Psoas muscle (tissue), 7 donors: ENCODE measurements at regions not wholly inside any gene's neighbourhood (a gene's known extent, or its start where the extent isn't known, plus 50 kb on each side); places are given as distances from the start of the nearest gene placed in this dataset.

ENCODE experiments used
- ATAC-seq, 4 donors: fragments of 200-7000 bp; cut with Tn5 transposase; one replicate each; pipeline ENCODE4 v1.9.1; 2020; ENCODE audit warnings: moderate library complexity in 3 of 4, mild to moderate bottlenecking in 2 of 4
- DNase-seq, 2 donors: peaks; one replicate each; pipeline ENCODE4 v3.0.0-alpha.2; 2020
- H3K27ac ChIP-seq: fragments of 200-600 bp; one replicate; pipeline ENCODE4 v1.8.0; 2022
- H3K27me3 ChIP-seq, 3 donors: fragments of 200-600 bp in 1 of 3; one replicate each; pipeline versions ENCODE4 v1.6.1 to v1.8.0; 2013 to 2022; ENCODE audit warnings: low read length in 2 of 3, mild to moderate bottlenecking in 2 of 3, moderate library complexity in 1 of 3; ENCODE audit not compliant: insufficient read depth in 3 of 3
- H3K36me3 ChIP-seq, 2 donors: fragments of 200-600 bp in 1 of 2; one replicate each; pipeline versions ENCODE4 v1.6.1 to v1.8.0; 2013 to 2022; ENCODE audit warnings: low read depth in 1 of 2, mild to moderate bottlenecking in 1 of 2, moderate library complexity in 1 of 2; ENCODE audit not compliant: insufficient read depth in 1 of 2
- H3K4me1 ChIP-seq: fragments of 200-600 bp; one replicate; pipeline ENCODE4 v1.8.0; 2022
- H3K4me3 ChIP-seq: fragments of 200-600 bp; one replicate; pipeline ENCODE4 v1.8.0; 2022; ENCODE audit warnings: mild to moderate bottlenecking
- H3K9me3 ChIP-seq: fragments of 200-600 bp; one replicate; pipeline ENCODE4 v1.8.0; 2022
- WGBS, 3 donors: extraction: QIAGEN DNeasy Blood & Tissue Kit; methylation state at CpG; one replicate each; pipeline versions ENCODE4 v1.1.6 to v1.1.7; 2013; 5-methylcytosine and 5-hydroxymethylcytosine counted together
- intact Hi-C, 2 donors: fragments of 100-400 bp; cut with DNase I; formaldehyde crosslinking; loops; one replicate each; pipeline versions ENCODE4 v1.11.0 to v1.14.2; 2022
- TF ChIP-seq, protein P1 (sequence below): fragments of 200-600 bp; IDR thresholded peaks from one replicate; pipeline ENCODE4 v1.8.0; 2022; ENCODE audit warnings: antibody characterized with exemption
- donor health status: healthy with polysubstance abuse.
- donor health status: DM: no; HTN: no; CAD: no; lungs with moderate emphysema.
- donor health status: Bipolar disorder and iron deficiency.
- donor health status: healthy.
- donor health status: DM: yes; HTN: yes; CAD: no.
- donor health status: DM: no; HTN: no; CAD: no.
- donor health status: DM: yes; HTN: yes; CAD: no.

DNA sequence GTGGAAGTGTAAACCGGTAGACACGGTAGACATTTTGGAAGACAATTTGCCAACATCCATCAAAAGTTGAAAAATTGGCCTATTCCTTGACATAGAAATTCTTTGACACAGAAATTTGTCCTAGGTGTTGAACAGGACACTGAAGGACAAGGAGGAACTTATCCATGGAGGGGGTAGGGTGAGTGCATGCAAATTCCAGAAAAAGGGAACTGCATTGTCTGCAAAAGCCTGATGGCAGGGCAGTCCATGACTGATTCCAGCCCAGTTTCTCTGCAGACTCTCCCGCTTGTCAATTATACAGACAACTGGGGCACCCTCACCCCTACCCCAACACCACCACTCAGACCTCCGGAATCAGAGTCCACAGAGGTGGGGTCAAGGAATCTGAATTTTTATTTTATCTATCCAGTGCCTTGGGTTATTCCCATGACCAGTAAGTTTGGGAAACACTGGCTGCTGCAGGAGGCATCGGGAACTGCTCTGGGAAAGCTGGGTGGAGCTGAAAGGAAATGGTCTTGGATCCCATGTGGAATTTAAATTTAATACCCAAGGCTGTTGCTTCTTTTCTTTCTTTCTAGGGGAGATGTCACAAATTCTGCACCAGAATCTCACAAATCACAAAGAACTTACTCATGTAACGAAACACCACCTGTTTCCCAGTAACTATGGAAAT, 103.3 kb upstream of the SLC45A1 start:
- DNase-seq, result no peak
- peaks cover 5% of the 10 kb centered on the region for H3K4me1 ChIP-seq
- no peaks in the 10 kb centered on the region for H3K36me3 ChIP-seq
- WGBS, 3 donors, result 77 to 80% (median 77%) methylated on average over 6 of the region's 6 CpGs
- no peak for ATAC-seq
- TF ChIP-seq, protein P1, sequence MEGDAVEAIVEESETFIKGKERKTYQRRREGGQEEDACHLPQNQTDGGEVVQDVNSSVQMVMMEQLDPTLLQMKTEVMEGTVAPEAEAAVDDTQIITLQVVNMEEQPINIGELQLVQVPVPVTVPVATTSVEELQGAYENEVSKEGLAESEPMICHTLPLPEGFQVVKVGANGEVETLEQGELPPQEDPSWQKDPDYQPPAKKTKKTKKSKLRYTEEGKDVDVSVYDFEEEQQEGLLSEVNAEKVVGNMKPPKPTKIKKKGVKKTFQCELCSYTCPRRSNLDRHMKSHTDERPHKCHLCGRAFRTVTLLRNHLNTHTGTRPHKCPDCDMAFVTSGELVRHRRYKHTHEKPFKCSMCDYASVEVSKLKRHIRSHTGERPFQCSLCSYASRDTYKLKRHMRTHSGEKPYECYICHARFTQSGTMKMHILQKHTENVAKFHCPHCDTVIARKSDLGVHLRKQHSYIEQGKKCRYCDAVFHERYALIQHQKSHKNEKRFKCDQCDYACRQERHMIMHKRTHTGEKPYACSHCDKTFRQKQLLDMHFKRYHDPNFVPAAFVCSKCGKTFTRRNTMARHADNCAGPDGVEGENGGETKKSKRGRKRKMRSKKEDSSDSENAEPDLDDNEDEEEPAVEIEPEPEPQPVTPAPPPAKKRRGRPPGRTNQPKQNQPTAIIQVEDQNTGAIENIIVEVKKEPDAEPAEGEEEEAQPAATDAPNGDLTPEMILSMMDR, result no peak
- intact Hi-C loops, result no loop called here
- no peak overlapping the region for H3K27ac ChIP-seq
- H3K4me3 ChIP-seq, result no peak overlapping the region
- H3K9me3 ChIP-seq, result no peaks in the 10 kb centered on the region
- peaks cover 0 to 16% (median 3%) of the 10 kb centered on the region in 3 donors for H3K27me3 ChIP-seq

DNA sequence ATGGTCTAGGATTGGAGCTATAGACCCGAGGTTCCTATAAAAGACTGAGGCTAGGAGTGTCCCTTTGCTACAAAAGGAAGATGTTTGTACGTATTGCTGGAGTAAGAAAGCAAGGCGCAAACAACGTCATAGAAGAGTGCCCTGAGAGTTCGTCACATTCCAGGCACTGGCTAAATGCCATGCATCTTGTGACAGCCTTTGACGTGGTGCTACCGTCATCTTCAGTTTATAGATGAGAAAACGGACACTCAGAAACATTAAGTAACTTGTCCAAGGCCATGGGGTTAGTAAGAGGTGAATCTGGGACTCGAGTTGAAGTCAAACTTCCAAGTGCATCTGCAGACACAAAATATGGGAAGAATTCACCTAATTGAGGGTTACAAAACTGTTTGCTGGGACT, 104.2 kb upstream of the SLC45A1 start:
- WGBS, 3 donors, result 76 to 84% (median 78%) methylated on average over 9 of the region's 9 CpGs
- DNase-seq (no peak), ATAC-seq (no peak)
- H3K4me3 ChIP-seq, result no peak overlapping the region
- no peaks in the 10 kb centered on the region for H3K36me3 ChIP-seq
- H3K27me3 ChIP-seq, result peaks cover 0 to 16% (median 3%) of the 10 kb centered on the region in 3 donors
- peaks cover 5% of the 10 kb centered on the region for H3K4me1 ChIP-seq
- no peak overlapping the region for H3K27ac ChIP-seq
- no peaks in the 10 kb centered on the region for H3K9me3 ChIP-seq
- intact Hi-C loops, result no loop called here
- TF ChIP-seq, protein P1, result no peak

DNA sequence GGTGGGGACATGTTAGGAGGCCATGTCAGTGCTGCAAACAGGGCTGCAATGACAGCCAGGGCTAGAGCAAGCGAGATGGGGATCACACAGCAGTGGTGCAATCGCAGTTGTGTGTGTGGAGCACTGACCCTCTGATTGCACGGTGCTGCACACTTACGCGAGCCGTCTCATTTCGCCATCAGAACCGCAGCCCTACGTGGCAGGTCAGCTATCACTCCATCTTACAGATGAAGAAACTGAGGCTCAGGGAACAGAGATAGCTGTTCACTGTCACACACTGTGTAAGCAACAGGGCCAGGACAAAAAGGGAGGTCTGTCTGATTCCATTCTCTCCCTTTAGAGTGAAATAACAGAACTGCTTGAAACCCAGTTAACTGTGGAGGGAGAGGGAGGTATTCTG, 104.8 kb upstream of the SLC45A1 start:
- TF ChIP-seq, protein P1, result no peak
- 93 to 97% (median 95%) methylated on average over 9 of the region's 9 CpGs for WGBS, 3 donors
- H3K4me1 ChIP-seq, result peaks cover 5% of the 10 kb centered on the region
- H3K36me3 ChIP-seq, result no peaks in the 10 kb centered on the region
- H3K27me3 ChIP-seq, result peaks cover 0 to 16% (median 3%) of the 10 kb centered on the region in 3 donors
- ATAC-seq (no peak), DNase-seq (no peak)
- no peak overlapping the region for H3K27ac ChIP-seq
- H3K9me3 ChIP-seq, result no peaks in the 10 kb centered on the region
- no peak overlapping the region for H3K4me3 ChIP-seq
- intact Hi-C loops, result no loop called here

DNA sequence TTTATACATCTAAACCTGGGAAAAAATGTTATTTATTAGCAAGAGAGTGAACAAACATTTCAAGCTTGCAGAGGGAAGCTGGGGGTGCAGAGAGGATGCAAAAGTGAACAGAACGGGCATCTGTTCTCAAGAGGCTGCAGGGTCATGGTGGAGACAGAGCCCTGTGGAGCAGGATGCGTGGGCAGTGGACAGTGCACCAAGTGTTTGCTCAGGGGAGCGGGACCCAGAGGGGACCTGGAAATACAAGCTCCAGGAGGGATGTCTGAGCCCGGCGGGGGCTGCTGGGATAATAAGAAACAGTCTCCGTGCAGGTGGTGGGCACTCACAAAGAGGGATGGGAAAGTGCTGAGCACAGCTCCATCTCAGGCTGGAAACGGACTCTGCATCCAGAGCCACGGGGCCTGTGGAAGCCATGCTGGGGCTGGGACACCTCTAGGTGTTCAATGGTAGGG, 105.3 kb upstream of the SLC45A1 start:
- DNase-seq, result no peak
- Histone ChIP-seq H3K27ac (no peak overlapping the region), H3K4me3 (no peak overlapping the region), H3K4me1 (peaks cover 5% of the 10 kb centered on the region), H3K27me3 (peaks cover 0 to 14% (median 3%) of the 10 kb centered on the region in 3 donors), H3K9me3 (no peaks in the 10 kb centered on the region), H3K36me3 (no peaks in the 10 kb centered on the region)
- 85 to 92% (median 92%) methylated on average over 8 of the region's 8 CpGs for WGBS, 3 donors
- intact Hi-C loops, result no loop called here
- ATAC-seq, result no peak
- TF ChIP-seq, protein P1, result no peak
